Thoracic aorta (tissue), 2 donors: ENCODE measurements at regions not wholly inside any gene's neighbourhood (a gene's known extent, or its start where the extent isn't known, plus 50 kb on each side); places are given as distances from the start of the nearest gene placed in this dataset.

Experiments used
- ATAC-seq: fragments of 150-250 bp; one replicate; pipeline ENCODE4 v1.8.0; 2017; ENCODE audit warnings: low read depth; ENCODE audit not compliant: insufficient number of reproducible peaks, low FRiP score
- DNase-seq: peaks from one replicate; pipeline ENCODE4 v3.0.0-alpha.2; 2020; ENCODE audit warnings: low spot score
- H3K27ac ChIP-seq, 2 donors: fragments of 200-600 bp; sonication (generic); 1 replicate in 1 of 2; 2 replicates in 1 of 2; pipeline ENCODE4 v1.5.1; 2016; ENCODE audit warnings: mild to moderate bottlenecking in 2 of 2, moderate library complexity in 2 of 2
- H3K27me3 ChIP-seq: fragments of 200-600 bp; sonication (generic); replicated peaks from 2 replicates; pipeline ENCODE4 v1.6.0; 2016; ENCODE audit warnings: mild to moderate bottlenecking; ENCODE audit not compliant: insufficient read depth
- H3K36me3 ChIP-seq: fragments of 200-600 bp; sonication (generic); one replicate; pipeline ENCODE4 v1.5.1; 2016
- H3K4me1 ChIP-seq, 2 donors: fragments of 200-600 bp; sonication (generic); 1 replicate in 1 of 2; 2 replicates in 1 of 2; pipeline versions ENCODE4 v1.5.1 to v1.6.0; 2016; ENCODE audit warnings: low read depth in 2 of 2, mild to moderate bottlenecking in 1 of 2; ENCODE audit not compliant: control insufficient read depth in 1 of 2
- H3K4me3 ChIP-seq: fragments of 200-600 bp; sonication (generic); 2 replicates; pipeline ENCODE4 v1.5.1; 2016; ENCODE audit warnings: mild to moderate bottlenecking
- H3K9me3 ChIP-seq: fragments of 200-600 bp; sonication (generic); 2 replicates; pipeline ENCODE4 v1.5.1; 2016
- CTCF ChIP-seq: fragments of 200-600 bp; sonication (generic); IDR thresholded peaks from one replicate; pipeline ENCODE4 v1.5.1; 2019; ENCODE audit warnings: antibody characterized with exemption

- no peaks in the 10 kb centered on the region for H3K36me3 ChIP-seq
- no peaks in the 10 kb centered on the region for H3K4me1 ChIP-seq
- ATAC-seq: no peak
Observed at GRCh38 chr9:80107931-80108660, 536.3 kb downstream of the TLE4 start.

GRCh38 chr9:80097476-80097875 is 525.7 kb downstream of the TLE4 start:
- Histone ChIP-seq H3K36me3 (no peaks in the 10 kb centered on the region), H3K9me3 (no peaks in the 10 kb centered on the region), H3K27me3 (no peaks in the 10 kb centered on the region), H3K4me3 (no peak overlapping the region), H3K4me1 (no peaks in the 10 kb centered on the region), H3K27ac (no peak overlapping the region)
- ATAC-seq: no peak
- TF ChIP-seq CTCF: no peak
- no peak for DNase-seq

More at GRCh38 chr9:80107931-80108660, 536.3 kb downstream of the TLE4 start:
- DNase-seq: no peak
- no peak overlapping the region for H3K27ac ChIP-seq
- no peaks in the 10 kb centered on the region for H3K27me3 ChIP-seq
- H3K9me3 ChIP-seq: no peaks in the 10 kb centered on the region
- no peak for TF ChIP-seq CTCF
- no peak overlapping the region for H3K4me3 ChIP-seq

- no peaks in the 10 kb centered on the region for H3K27me3 ChIP-seq
- no peak for TF ChIP-seq CTCF
- no peak overlapping the region for H3K27ac ChIP-seq
- H3K36me3 ChIP-seq: no peaks in the 10 kb centered on the region
- DNase-seq: no peak
- no peaks in the 10 kb centered on the region for H3K4me1 ChIP-seq
- no peak overlapping the region for H3K4me3 ChIP-seq
- ATAC-seq: no peak
- no peaks in the 10 kb centered on the region for H3K9me3 ChIP-seq
Observed at GRCh38 chr9:80094176-80094771, 522.5 kb downstream of the TLE4 start.

- Histone ChIP-seq H3K36me3 (no peaks in the 10 kb centered on the region), H3K4me3 (no peak overlapping the region), H3K27ac (no peak overlapping the region), H3K27me3 (no peaks in the 10 kb centered on the region), H3K9me3 (no peaks in the 10 kb centered on the region), H3K4me1 (no peaks in the 10 kb centered on the region)
- no peak for DNase-seq
- ATAC-seq: no peak
- TF ChIP-seq CTCF: no peak
Observed at GRCh38 chr9:80093695-80094094, 521.9 kb downstream of the TLE4 start.

GRCh38 chr9:80091526-80091925 is 519.8 kb downstream of the TLE4 start:
- no peak for ATAC-seq
- no peak for TF ChIP-seq CTCF

More at GRCh38 chr9:80091526-80091925, 519.8 kb downstream of the TLE4 start:
- H3K4me3 ChIP-seq: no peak overlapping the region
- DNase-seq: no peak
- H3K9me3 ChIP-seq: no peaks in the 10 kb centered on the region
- H3K27me3 ChIP-seq: no peaks in the 10 kb centered on the region
- no peaks in the 10 kb centered on the region for H3K4me1 ChIP-seq
- no peaks in the 10 kb centered on the region for H3K36me3 ChIP-seq
- H3K27ac ChIP-seq: no peak overlapping the region
